ENCODE measurements at regions not wholly inside any gene's neighbourhood (a gene's known extent, or its start where the extent isn't known, plus 50 kb on each side); places are given as distances from the start of the nearest gene placed in this dataset.
"Not testable (repeated sequence)": the region's sequence is repeated elsewhere in the genome, so short reads cannot be mapped to it uniquely, and the experiment has no call there.

- WGBS, 3 donors = 62 to 70% (median 62%) methylated on average over 14 of the region's 14 CpGs
- Histone ChIP-seq H3K27ac (ENCODE audit: low read depth in 1 of 3, low read length in 2 of 3) (no peak overlapping the region), H3K4me3 (ENCODE audit: low read depth in 1 of 3, low read length in 3 of 3) (no peak overlapping the region), H3K27me3 (ENCODE audit: control insufficient read depth in 3 of 3, insufficient read depth in 3 of 3, low read length in 3 of 3) (peaks cover 0 to 7% (median 2%) of the 10 kb centered on the region in 3 donors), H3K4me1 (ENCODE audit: control insufficient read depth in 3 of 3, insufficient read depth in 2 of 3, low read depth in 1 of 3, low read length in 2 of 3) (no peaks in the 10 kb centered on the region), H3K36me3 (ENCODE audit: control insufficient read depth in 3 of 3, insufficient read depth in 2 of 3, low read depth in 1 of 3, low read length in 3 of 3) (no peaks in the 10 kb centered on the region), H3K9me3 (ENCODE audit: control insufficient read depth in 2 of 2, insufficient read depth in 1 of 2, low read depth in 1 of 2, low read length in 1 of 2) (no peaks in the 10 kb centered on the region)
- FAIRE-seq (no peak), DNase-seq (no peak)
These were observed 50.5 kb upstream of the PGBD5 start for GRCh38 chr1:230476622-230477003.

DNA sequence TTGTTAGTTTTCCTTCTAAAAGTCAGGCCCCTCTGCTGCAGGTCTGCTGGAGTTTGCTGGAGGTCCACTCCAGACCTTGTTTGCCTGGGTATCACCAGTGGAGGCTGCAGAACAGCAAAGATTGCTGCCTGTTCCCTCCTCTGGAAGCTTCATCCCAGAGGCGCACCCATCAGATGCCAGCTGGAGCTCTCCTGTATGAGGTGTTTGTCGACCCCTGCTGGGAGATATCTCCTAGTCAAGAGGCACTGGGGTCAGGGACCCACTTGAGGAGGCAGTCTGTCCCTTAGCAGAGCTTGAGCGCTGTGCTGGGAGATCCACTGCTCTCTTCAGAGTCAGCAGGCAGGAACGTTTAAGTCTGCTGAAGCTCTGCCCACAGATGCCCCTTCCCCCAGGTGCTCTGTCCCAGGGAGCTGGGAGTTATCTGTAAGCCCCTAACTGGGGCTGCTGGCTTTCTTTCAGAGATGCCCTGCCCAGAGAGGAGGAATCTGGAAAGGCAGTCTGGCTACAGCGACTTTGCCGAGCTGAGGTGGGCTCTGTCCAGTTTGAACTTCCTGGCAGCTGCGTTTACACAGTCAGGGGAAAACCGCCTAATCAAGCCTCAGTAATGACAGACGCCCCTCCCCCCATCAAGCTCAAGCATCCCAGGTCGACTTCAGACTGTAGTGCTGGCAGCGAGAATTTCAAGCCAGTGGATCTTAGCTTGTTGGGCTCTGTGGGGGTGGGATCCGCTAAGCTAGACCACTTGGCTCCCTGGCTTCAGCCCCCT, 49.9 kb upstream of the PGBD5 start:
- not testable (repeated sequence) for H3K27me3 ChIP-seq (ENCODE audit: control insufficient read depth in 3 of 3, insufficient read depth in 3 of 3, low read length in 3 of 3); H3K4me1 ChIP-seq (ENCODE audit: control insufficient read depth in 3 of 3, insufficient read depth in 2 of 3, low read depth in 1 of 3, low read length in 2 of 3); H3K27ac ChIP-seq (ENCODE audit: low read depth in 1 of 3, low read length in 2 of 3); DNase-seq; H3K9me3 ChIP-seq (ENCODE audit: control insufficient read depth in 2 of 2, insufficient read depth in 1 of 2, low read depth in 1 of 2, low read length in 1 of 2); H3K36me3 ChIP-seq (ENCODE audit: control insufficient read depth in 3 of 3, insufficient read depth in 2 of 3, low read depth in 1 of 3, low read length in 3 of 3); H3K4me3 ChIP-seq (ENCODE audit: low read depth in 1 of 3, low read length in 3 of 3); FAIRE-seq
- 26 to 34% (median 28%) methylated on average over 12 of the region's 12 CpGs for WGBS, 3 donors

Data from small intestine (tissue), 7 donors.